ENCODE measurements at regions not wholly inside any gene's neighbourhood (a gene's known extent, or its start where the extent isn't known, plus 50 kb on each side); places are given as distances from the start of the nearest gene placed in this dataset.

- no peak overlapping the region for H3K4me3 ChIP-seq
- 64 to 88% (median 77%) methylated on average over 3 of the region's 3 CpGs for WGBS, 4 donors
- H3K4me1 ChIP-seq (replicated peaks in 1 of 2), result peaks cover 12 to 14% of the 10 kb centered on the region in 2 donors
- no peaks in the 10 kb centered on the region for H3K9me3 ChIP-seq (replicated peaks in 1 of 3)
- no peak for TF ChIP-seq CTCF (IDR thresholded peaks at IDR 0.05)
- no peak for TF ChIP-seq POLR2A (IDR thresholded peaks at IDR 0.05)
- no peaks in the 10 kb centered on the region for H3K36me3 ChIP-seq (replicated peaks in 1 of 2)
- no peak for DNase-seq
- no peak overlapping the region for H3K27ac ChIP-seq
- intact Hi-C loops (cut with DNase I), result no loop called here
- H3K27me3 ChIP-seq, result no peaks in the 10 kb centered on the region
Observed at GRCh38 chr20:50325651-50326050, 135.0 kb downstream of the CEBPB start.

GRCh38 chr20:50327666-50328065 lies 137.0 kb downstream of the CEBPB start:
- no peak for DNase-seq
- 76 to 85% (median 79%) methylated on average over 2 of the region's 2 CpGs for WGBS, 4 donors
- intact Hi-C loops (cut with DNase I), result no loop called here
- no peak overlapping the region for H3K27ac ChIP-seq
- H3K9me3 ChIP-seq (replicated peaks in 1 of 3), result no peaks in the 10 kb centered on the region
- no peaks in the 10 kb centered on the region for H3K36me3 ChIP-seq (replicated peaks in 1 of 2)
- no peaks in the 10 kb centered on the region for H3K27me3 ChIP-seq
- TF ChIP-seq CTCF (IDR thresholded peaks at IDR 0.05) (no peak), POLR2A (IDR thresholded peaks at IDR 0.05) (no peak)
- no peak overlapping the region for H3K4me3 ChIP-seq
- H3K4me1 ChIP-seq (replicated peaks in 1 of 2), result no peaks in the 10 kb centered on the region

- peaks cover under 1 to 4% of the 10 kb centered on the region in 2 donors for H3K4me1 ChIP-seq (replicated peaks in 1 of 2)
- no peaks in the 10 kb centered on the region for H3K36me3 ChIP-seq (replicated peaks in 1 of 2)
- TF ChIP-seq POLR2A (IDR thresholded peaks at IDR 0.05) (no peak), CTCF (IDR thresholded peaks at IDR 0.05) (no peak)
- H3K27me3 ChIP-seq, result no peaks in the 10 kb centered on the region
- no peak overlapping the region for H3K27ac ChIP-seq
- no peaks in the 10 kb centered on the region for H3K9me3 ChIP-seq (replicated peaks in 1 of 3)
- DNase-seq, result peak in 1 of 7 donors; percentile 8
- intact Hi-C loops (cut with DNase I), result no loop called here
- no peak overlapping the region for H3K4me3 ChIP-seq
- WGBS, 4 donors, result 80 to 90% (median 82%) methylated on average over 6 of the region's 6 CpGs
Observed at GRCh38 chr20:50328222-50328979, 137.8 kb downstream of the CEBPB start.

GRCh38 chr20:50328996-50329898 lies 138.6 kb downstream of the CEBPB start:
- WGBS, 4 donors, result 82 to 96% (median 93%) methylated on average over 4 of the region's 4 CpGs
- H3K9me3 ChIP-seq (replicated peaks in 1 of 3), result no peaks in the 10 kb centered on the region
- H3K4me1 ChIP-seq (replicated peaks in 1 of 2), result peaks cover 8 to 12% of the 10 kb centered on the region in 2 donors
- no peaks in the 10 kb centered on the region for H3K36me3 ChIP-seq (replicated peaks in 1 of 2)
- H3K4me3 ChIP-seq, result no peak overlapping the region
- H3K27me3 ChIP-seq, result no peaks in the 10 kb centered on the region
- DNase-seq, result peak in 1 of 7 donors; percentile 4
- intact Hi-C loops (cut with DNase I), result no loop called here
- TF ChIP-seq CTCF (IDR thresholded peaks at IDR 0.05), result no peak
- no peak overlapping the region for H3K27ac ChIP-seq

Measured in adrenal gland (tissue), 9 donors.